Keratinocyte (primary cell): ENCODE measurements at regions not wholly inside any gene's neighbourhood (a gene's known extent, or its start where the extent isn't known, plus 50 kb on each side); places are given as distances from the start of the nearest gene placed in this dataset.

Experiments
- DNase-seq: peaks from one replicate; pipeline ENCODE4 v3.0.0-alpha.2; 2011; ENCODE audit warnings: low read depth, missing footprints, low spot score
- FAIRE-seq: peaks from 2 replicates; lab custom pipeline; 2011; peaks lifted over from hg19 to GRCh38; lab: Jason Lieb, UNC
- H2AFZ ChIP-seq: 2 replicates; pipeline ENCODE4 v1.6.0; 2012; ENCODE audit warnings: low read length, control low read depth, inconsistent platforms; ENCODE audit not compliant: control insufficient read depth
- H3K27ac ChIP-seq: 2 replicates; pipeline ENCODE4 v1.5.1; 2011; ENCODE audit warnings: low read length; ENCODE audit not compliant: control insufficient read depth, insufficient read depth
- H3K27me3 ChIP-seq: 3 replicates; pipeline ENCODE4 v1.6.0; 2011; ENCODE audit warnings: low read length; ENCODE audit not compliant: control insufficient read depth, insufficient read depth; ENCODE audit errors: extremely low read depth
- H3K36me3 ChIP-seq, 2 experiments: 2 replicates in 1 of 2; 3 replicates in 1 of 2; pipeline ENCODE4 v1.5.1; 2011; ENCODE audit warnings: low read length in 2 of 2, mild to moderate bottlenecking in 1 of 2; ENCODE audit not compliant: control insufficient read depth in 2 of 2, insufficient read depth in 2 of 2; ENCODE audit errors: extremely low read depth in 1 of 2
- H3K4me1 ChIP-seq: 3 replicates; pipeline ENCODE4 v1.5.1; 2011; ENCODE audit warnings: low read length; ENCODE audit not compliant: control insufficient read depth, insufficient read depth; ENCODE audit errors: extremely low read depth
- H3K4me2 ChIP-seq: 3 replicates; pipeline ENCODE4 v1.6.0; 2011; ENCODE audit warnings: low read depth, low read length; ENCODE audit not compliant: control insufficient read depth, insufficient read depth; ENCODE audit errors: extremely low read depth
- H3K4me3 ChIP-seq, 3 experiments: fragments of 200-600 bp in 1 of 3; sonication (generic) in 1 of 3; 2 replicates in 2 of 3; 3 replicates in 1 of 3; pipeline ENCODE4 v1.5.1; 2011 to 2016; ENCODE audit warnings: low read length in 3 of 3, mild to moderate bottlenecking in 3 of 3, control low read depth in 2 of 3, inconsistent platforms in 1 of 3, low read depth in 1 of 3, mixed read lengths in 1 of 3, mixed run types in 1 of 3, moderate library complexity in 1 of 3; ENCODE audit not compliant: control insufficient read depth in 2 of 3, insufficient read depth in 2 of 3; ENCODE audit errors: extremely low read depth in 1 of 3
- H3K79me2 ChIP-seq: 2 replicates; pipeline ENCODE4 v1.6.0; 2012; ENCODE audit warnings: low read length; ENCODE audit not compliant: control insufficient read depth, insufficient read depth
- H3K9ac ChIP-seq: 3 replicates; pipeline ENCODE4 v1.6.0; 2011; ENCODE audit warnings: low read length; ENCODE audit not compliant: control insufficient read depth, insufficient read depth; ENCODE audit errors: extremely low read depth
- H3K9me1 ChIP-seq: 3 replicates; pipeline ENCODE4 v1.6.0; 2011; ENCODE audit warnings: low read length; ENCODE audit not compliant: control insufficient read depth, insufficient read depth; ENCODE audit errors: extremely low read depth
- H3K9me3 ChIP-seq: 2 replicates; pipeline ENCODE4 v1.5.1; 2012; ENCODE audit warnings: low read depth, low read length; ENCODE audit not compliant: control insufficient read depth
- H4K20me1 ChIP-seq: 3 replicates; pipeline ENCODE4 v1.6.0; 2011; ENCODE audit warnings: low read length; ENCODE audit not compliant: control insufficient read depth, insufficient read depth; ENCODE audit errors: extremely low read depth
- EZH2 ChIP-seq: IDR thresholded peaks from one replicate; pipeline ENCODE4 v1.6.1; 2012; ENCODE audit warnings: inconsistent platforms, mild to moderate bottlenecking, low read length, moderate library complexity
- dilution Hi-C: fragments of 300-500 bp; cut with MboI; formaldehyde crosslinking; loops from one replicate; pipeline ENCODE4 v1.7.0; 2020; ENCODE audit warnings: low sequenced_read_pairs; ENCODE audit not compliant: extremely low pct_ligation_motif_present
- TF ChIP-seq, protein P1 (sequence below), 3 experiments: IDR thresholded peaks in 1 of 3; conservative IDR thresholded peaks in 1 of 3; optimal IDR thresholded peaks in 1 of 3; 2 replicates in 2 of 3; 3 replicates in 1 of 3; pipeline versions ENCODE3 to v1.5.1; 2011; ENCODE audit warnings: low read length in 3 of 3, mild to moderate bottlenecking in 3 of 3, moderate library complexity in 2 of 3, control low read depth in 1 of 3, inconsistent platforms in 1 of 3; ENCODE audit not compliant: insufficient read depth in 2 of 3; ENCODE audit errors: extremely low read depth in 1 of 3

DNA sequence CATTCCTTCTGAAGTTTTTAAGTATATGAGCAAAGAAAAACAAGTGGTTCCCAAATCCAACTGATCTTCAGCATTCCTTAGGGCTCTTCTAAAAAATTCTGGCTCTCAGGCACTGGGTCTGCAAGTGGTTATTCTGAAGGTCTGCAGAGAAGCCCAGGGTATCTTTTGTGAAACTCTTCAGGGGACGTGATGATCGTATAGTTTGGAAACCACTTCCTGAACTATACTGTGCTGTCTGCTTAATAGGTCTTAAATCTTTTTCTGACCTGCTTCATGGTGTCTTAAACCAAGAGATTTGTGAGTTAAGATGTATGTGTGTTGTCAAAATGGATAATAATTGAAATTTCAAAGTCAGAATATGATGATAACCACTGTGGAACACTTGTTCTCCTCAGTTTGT, 115.5 kb downstream of the LHX9 start:
- Histone ChIP-seq H4K20me1 (no peaks in the 10 kb centered on the region), H2AFZ (no peak overlapping the region), H3K4me2 (no peak overlapping the region), H3K4me3 (no peak overlapping the region), H3K9me1 (no peaks in the 10 kb centered on the region), H3K27ac (no peak overlapping the region), H3K36me3 (no peaks in the 10 kb centered on the region), H3K27me3 (no peaks in the 10 kb centered on the region), H3K4me1 (no peaks in the 10 kb centered on the region), H3K9me3 (no peaks in the 10 kb centered on the region), H3K79me2 (no peaks in the 10 kb centered on the region), H3K9ac (no peak overlapping the region)
- dilution Hi-C loops: no loop called here
- DNase-seq (no peak), FAIRE-seq (no peak)
- TF ChIP-seq, protein P1, sequence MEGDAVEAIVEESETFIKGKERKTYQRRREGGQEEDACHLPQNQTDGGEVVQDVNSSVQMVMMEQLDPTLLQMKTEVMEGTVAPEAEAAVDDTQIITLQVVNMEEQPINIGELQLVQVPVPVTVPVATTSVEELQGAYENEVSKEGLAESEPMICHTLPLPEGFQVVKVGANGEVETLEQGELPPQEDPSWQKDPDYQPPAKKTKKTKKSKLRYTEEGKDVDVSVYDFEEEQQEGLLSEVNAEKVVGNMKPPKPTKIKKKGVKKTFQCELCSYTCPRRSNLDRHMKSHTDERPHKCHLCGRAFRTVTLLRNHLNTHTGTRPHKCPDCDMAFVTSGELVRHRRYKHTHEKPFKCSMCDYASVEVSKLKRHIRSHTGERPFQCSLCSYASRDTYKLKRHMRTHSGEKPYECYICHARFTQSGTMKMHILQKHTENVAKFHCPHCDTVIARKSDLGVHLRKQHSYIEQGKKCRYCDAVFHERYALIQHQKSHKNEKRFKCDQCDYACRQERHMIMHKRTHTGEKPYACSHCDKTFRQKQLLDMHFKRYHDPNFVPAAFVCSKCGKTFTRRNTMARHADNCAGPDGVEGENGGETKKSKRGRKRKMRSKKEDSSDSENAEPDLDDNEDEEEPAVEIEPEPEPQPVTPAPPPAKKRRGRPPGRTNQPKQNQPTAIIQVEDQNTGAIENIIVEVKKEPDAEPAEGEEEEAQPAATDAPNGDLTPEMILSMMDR (optimal IDR thresholded peaks at IDR 0.05 in 1 of 3, IDR thresholded peaks at IDR 0.05 in 1 of 3, conservative IDR thresholded peaks at IDR 0.05 in 1 of 3; ENCODE audit: extremely low read depth in 1 of 3, insufficient read depth in 2 of 3, low read length in 3 of 3): no peak
- no peak for TF ChIP-seq EZH2

GRCh38 chr1:198040880-198041279, 115.9 kb upstream of the NEK7 start:
- no peaks in the 10 kb centered on the region for H4K20me1 ChIP-seq

More at GRCh38 chr1:198040880-198041279, 115.9 kb upstream of the NEK7 start:
- no peak overlapping the region for H3K4me2 ChIP-seq
- no peaks in the 10 kb centered on the region for H3K36me3 ChIP-seq
- no peaks in the 10 kb centered on the region for H3K4me1 ChIP-seq
- FAIRE-seq: no peak
- no peak for DNase-seq
- H3K79me2 ChIP-seq: no peaks in the 10 kb centered on the region
- no peaks in the 10 kb centered on the region for H3K9me3 ChIP-seq
- H3K9ac ChIP-seq: no peak overlapping the region
- H3K27me3 ChIP-seq: no peaks in the 10 kb centered on the region
- H2AFZ ChIP-seq: no peak overlapping the region
- no peaks in the 10 kb centered on the region for H3K9me1 ChIP-seq
- dilution Hi-C loops: no loop called here
- no peak overlapping the region for H3K27ac ChIP-seq
- TF ChIP-seq, protein P1 (optimal IDR thresholded peaks at IDR 0.05 in 1 of 3, IDR thresholded peaks at IDR 0.05 in 1 of 3, conservative IDR thresholded peaks at IDR 0.05 in 1 of 3; ENCODE audit: extremely low read depth in 1 of 3, insufficient read depth in 2 of 3, low read length in 3 of 3): no peak
- no peak for TF ChIP-seq EZH2
- no peak overlapping the region for H3K4me3 ChIP-seq
